Naive thymus-derived CD4-positive, alpha-beta T cell (primary cell): ENCODE measurements at regions not wholly inside any gene's neighbourhood (a gene's known extent, or its start where the extent isn't known, plus 50 kb on each side); places are given as distances from the start of the nearest gene placed in this dataset.

ENCODE experiments used
- ATAC-seq: fragments of 150-1000 bp; cut with Tn5 transposase; 2 replicates; pipeline ENCODE4 v1.10.0; 2021; ENCODE audit warnings: mild to moderate bottlenecking, moderate library complexity
- CTCF ChIA-PET: fragments of 350-600 bp; sonication (Branson Sonifier 250); formaldehyde crosslinking; loops from one replicate; lab custom pipeline; 2021; ENCODE audit warnings: antibody characterized with exemption; lab: Charles Lee
- POLR2A ChIA-PET: fragments of 350-600 bp; sonication (Branson Sonifier 250); formaldehyde crosslinking; loops from one replicate; lab custom pipeline; 2021; ENCODE audit warnings: antibody characterized with exemption, inconsistent platforms; lab: Charles Lee
- DNase-seq, 9 donors: peaks; one replicate each; pipeline versions ENCODE4 v3.0.0 to v3.0.0-alpha.2; 2020 to 2022; ENCODE audit warnings: mixed read lengths in 1 of 9
- H3K27ac ChIP-seq: one replicate; pipeline ENCODE4 v1.7.0; 2013; ENCODE audit warnings: mild to moderate bottlenecking, low read depth, low read length, moderate library complexity
- H3K27me3 ChIP-seq, 2 donors: one replicate each; pipeline ENCODE4 v1.7.0; 2013; ENCODE audit warnings: low read length in 2 of 2, mild to moderate bottlenecking in 2 of 2, moderate library complexity in 2 of 2; ENCODE audit not compliant: control insufficient read depth in 2 of 2, insufficient read depth in 2 of 2
- H3K36me3 ChIP-seq, 3 experiments: 1 replicate in 2 of 3; 2 replicates in 1 of 3; pipeline ENCODE4 v1.7.0; 2013; ENCODE audit warnings: low read length in 3 of 3, mild to moderate bottlenecking in 3 of 3, moderate library complexity in 1 of 3; ENCODE audit not compliant: insufficient read depth in 3 of 3, control insufficient read depth in 2 of 3
- H3K4me1 ChIP-seq, 2 donors: one replicate each; pipeline ENCODE4 v1.7.0; 2013; ENCODE audit warnings: low read length in 2 of 2, mild to moderate bottlenecking in 2 of 2, moderate library complexity in 1 of 2; ENCODE audit not compliant: control insufficient read depth in 2 of 2, insufficient read depth in 2 of 2
- H3K4me3 ChIP-seq: 2 replicates; pipeline ENCODE4 v1.7.0; 2013; ENCODE audit warnings: mild to moderate bottlenecking, low read length
- H3K9me3 ChIP-seq, 3 experiments: 1 replicate in 2 of 3; 2 replicates in 1 of 3; pipeline ENCODE4 v1.7.0; 2013; ENCODE audit warnings: low read length in 3 of 3; ENCODE audit not compliant: control insufficient read depth in 2 of 3
- H3K27ac Mint-ChIP-seq, 9 donors: one replicate each; pipeline ENCODE4 v1.8.0; 2020 to 2022; ENCODE audit warnings: mixed read lengths in 9 of 9, mild to moderate bottlenecking in 8 of 9, moderate library complexity in 5 of 9, inconsistent platforms in 2 of 9
- H3K27me3 Mint-ChIP-seq, 5 donors: one replicate each; pipeline ENCODE4 v1.8.0; 2021 to 2022; ENCODE audit warnings: mixed read lengths in 5 of 5, mild to moderate bottlenecking in 1 of 5
- H3K36me3 Mint-ChIP-seq, 5 donors: one replicate each; pipeline ENCODE4 v1.8.0; 2020 to 2022; ENCODE audit warnings: mixed read lengths in 5 of 5, mild to moderate bottlenecking in 3 of 5, inconsistent platforms in 1 of 5
- H3K4me1 Mint-ChIP-seq, 7 donors: one replicate each; pipeline ENCODE4 v1.8.0; 2020 to 2022; ENCODE audit warnings: mixed read lengths in 7 of 7, mild to moderate bottlenecking in 3 of 7, inconsistent platforms in 1 of 7
- H3K4me3 Mint-ChIP-seq, 10 donors: one replicate each; pipeline ENCODE4 v1.8.0; 2020 to 2022; ENCODE audit warnings: mild to moderate bottlenecking in 10 of 10, mixed read lengths in 10 of 10, moderate library complexity in 6 of 10, inconsistent platforms in 2 of 10
- H3K9me3 Mint-ChIP-seq, 11 donors: one replicate each; pipeline ENCODE4 v1.8.0; 2020 to 2022; ENCODE audit warnings: mixed read lengths in 11 of 11, mild to moderate bottlenecking in 4 of 11, inconsistent platforms in 1 of 11, moderate library complexity in 1 of 11
- intact Hi-C, 2 donors: fragments of 100-400 bp; cut with micrococcal nuclease; formaldehyde crosslinking; loops; one replicate each; pipeline ENCODE4 v1.15.1; 2023

DNA sequence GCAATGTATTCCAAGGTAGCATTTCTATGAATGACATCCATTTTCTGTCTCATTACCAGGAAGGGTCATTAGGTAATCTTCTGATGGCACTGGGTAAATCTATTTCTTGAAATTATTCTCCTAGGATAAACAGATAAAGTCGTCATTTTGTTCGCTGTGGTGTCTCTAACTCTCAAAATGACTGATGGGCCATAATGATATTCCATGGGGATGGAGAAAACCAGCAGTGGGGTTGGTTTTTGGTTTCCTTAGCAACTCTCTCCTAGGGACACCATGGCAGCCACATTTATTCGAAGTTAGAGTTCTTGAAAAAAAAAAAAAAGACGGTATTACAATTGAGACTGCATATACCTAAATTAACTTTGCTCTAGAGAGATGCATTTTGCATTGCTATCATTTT lies 231.3 kb upstream of the SLCO3A1 start:
- peaks cover 8 to 28% (median 16%) of the 10 kb centered on the region in 5 donors for H3K27me3 Mint-ChIP-seq
- peaks cover 0 to 11% (median 4%) of the 10 kb centered on the region in 11 donors for H3K9me3 Mint-ChIP-seq
- no peaks in the 10 kb centered on the region for H3K27me3 ChIP-seq
- no peaks in the 10 kb centered on the region for H3K9me3 ChIP-seq
- CTCF ChIA-PET, result no interaction called here
- no peaks in the 10 kb centered on the region for H3K4me1 ChIP-seq
- H3K36me3 ChIP-seq, result no peaks in the 10 kb centered on the region
- H3K36me3 Mint-ChIP-seq, result peaks cover 0 to 7% (median 0%) of the 10 kb centered on the region in 5 donors
- POLR2A ChIA-PET, result no interaction called here
- intact Hi-C loops, result no loop called here
- ATAC-seq (no peak), DNase-seq (no peak)
- H3K27ac ChIP-seq, result no peak overlapping the region
- H3K4me3 Mint-ChIP-seq, result no peak overlapping the region
- H3K27ac Mint-ChIP-seq, result no peak overlapping the region
- no peaks in the 10 kb centered on the region for H3K4me1 Mint-ChIP-seq
- no peak overlapping the region for H3K4me3 ChIP-seq

DNA sequence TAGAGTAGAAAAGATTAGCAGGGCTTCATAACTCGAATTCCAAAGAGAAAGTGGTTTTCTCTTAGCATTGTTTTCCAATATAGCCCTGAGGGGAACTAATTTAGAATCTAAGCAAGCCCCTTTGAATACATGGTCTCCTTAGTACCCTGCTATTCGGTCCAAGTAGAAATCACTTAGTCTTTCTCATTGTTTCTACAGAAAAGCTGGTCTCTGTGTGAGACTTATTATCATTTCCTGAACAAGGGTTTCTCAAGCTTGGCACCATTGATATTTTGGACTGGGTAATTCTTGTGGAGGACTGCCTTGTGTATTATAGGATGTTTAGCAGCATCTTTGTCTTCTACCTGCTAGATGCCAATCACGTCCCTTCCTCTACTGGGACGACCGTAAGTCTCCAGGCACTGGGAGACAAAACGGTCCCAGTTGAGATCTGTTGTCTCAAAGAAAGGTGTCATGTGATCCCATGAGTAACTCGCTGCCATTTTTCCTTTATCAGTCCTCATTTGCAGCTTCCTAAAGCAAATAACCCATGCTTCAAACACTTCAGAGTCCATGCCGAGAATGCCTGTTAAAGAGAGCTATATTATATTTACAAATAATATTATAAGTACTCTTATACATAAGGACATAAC lies 230.7 kb upstream of the SLCO3A1 start:
- Mint-ChIP-seq H3K9me3 (peaks cover 0 to 11% (median 4%) of the 10 kb centered on the region in 11 donors), H3K4me1 (no peaks in the 10 kb centered on the region), H3K27ac (no peak overlapping the region), H3K27me3 (peaks cover 8 to 28% (median 16%) of the 10 kb centered on the region in 5 donors), H3K4me3 (no peak overlapping the region), H3K36me3 (peaks cover 0 to 7% (median 0%) of the 10 kb centered on the region in 5 donors)
- no peak overlapping the region for H3K27ac ChIP-seq
- no peak overlapping the region for H3K4me3 ChIP-seq
- intact Hi-C loops, result no loop called here
- DNase-seq, result no peak
- H3K4me1 ChIP-seq, result no peaks in the 10 kb centered on the region
- POLR2A ChIA-PET, result no interaction called here
- no peak for ATAC-seq
- CTCF ChIA-PET, result no interaction called here
- no peaks in the 10 kb centered on the region for H3K36me3 ChIP-seq
- no peaks in the 10 kb centered on the region for H3K9me3 ChIP-seq
- no peaks in the 10 kb centered on the region for H3K27me3 ChIP-seq

DNA sequence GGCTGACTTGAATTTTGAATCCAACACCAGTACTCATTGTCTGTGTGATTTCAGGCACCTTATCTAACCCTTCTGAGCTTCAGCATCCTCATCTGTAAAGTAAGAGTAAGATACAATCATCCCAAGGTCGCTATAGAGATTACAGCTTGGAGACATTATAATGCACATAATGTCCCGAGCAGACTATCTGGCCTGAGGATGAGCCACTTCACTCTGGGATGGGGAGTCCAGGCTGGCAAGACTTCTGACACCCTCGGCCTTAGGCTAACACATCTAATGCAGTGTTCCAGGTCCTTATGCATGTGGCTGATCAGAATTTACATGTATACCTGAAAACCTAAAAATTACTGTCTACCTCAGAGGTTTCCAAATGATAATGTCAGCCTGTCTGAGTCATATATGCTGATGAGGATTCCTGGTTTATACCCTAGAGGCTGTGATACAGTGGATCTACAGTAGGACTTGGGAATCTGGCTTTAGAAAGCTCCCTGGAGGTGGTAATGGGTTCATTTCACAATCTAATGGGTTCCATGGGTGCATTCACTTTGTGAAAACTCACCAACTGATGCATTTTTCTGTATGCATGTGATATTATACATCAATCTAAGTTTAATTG lies 229.0 kb upstream of the SLCO3A1 start:
- Histone ChIP-seq H3K9me3 (no peaks in the 10 kb centered on the region), H3K27ac (no peak overlapping the region), H3K27me3 (no peaks in the 10 kb centered on the region), H3K4me1 (no peaks in the 10 kb centered on the region), H3K36me3 (no peaks in the 10 kb centered on the region), H3K4me3 (no peak overlapping the region)
- H3K4me1 Mint-ChIP-seq, result no peaks in the 10 kb centered on the region
- DNase-seq (no peak), ATAC-seq (no peak)
- peaks cover 8 to 19% (median 9%) of the 10 kb centered on the region in 5 donors for H3K27me3 Mint-ChIP-seq
- H3K36me3 Mint-ChIP-seq, result no peaks in the 10 kb centered on the region
- H3K27ac Mint-ChIP-seq, result no peak overlapping the region
- intact Hi-C loops, result no loop called here
- ChIA-PET POLR2A (no interaction called here), CTCF (no interaction called here)
- H3K4me3 Mint-ChIP-seq, result no peak overlapping the region
- H3K9me3 Mint-ChIP-seq, result peaks cover 0 to 2% (median 0%) of the 10 kb centered on the region in 11 donors

DNA sequence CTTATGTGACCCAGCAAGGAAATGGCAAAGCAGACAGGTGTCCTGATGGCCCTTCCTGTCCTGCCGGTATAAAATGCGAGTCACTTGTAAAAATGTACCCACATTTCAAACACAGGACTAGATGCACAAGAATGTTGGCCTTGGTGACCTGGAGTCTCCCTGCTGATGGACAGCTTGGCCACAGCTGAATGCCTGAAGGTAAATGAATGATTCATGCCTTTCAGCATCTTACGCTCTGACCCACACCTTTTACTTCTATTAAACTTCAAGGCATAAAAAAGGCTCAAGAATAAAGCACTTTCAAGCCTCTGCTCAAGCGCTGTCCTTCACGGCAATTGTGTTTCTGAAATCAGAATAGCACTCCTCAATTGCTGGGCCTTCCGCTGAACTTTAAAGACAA lies 228.0 kb upstream of the SLCO3A1 start:
- H3K4me3 Mint-ChIP-seq, result no peak overlapping the region
- peaks cover 8 to 16% (median 9%) of the 10 kb centered on the region in 5 donors for H3K27me3 Mint-ChIP-seq
- DNase-seq (no peak), ATAC-seq (no peak)
- CTCF ChIA-PET, result no interaction called here
- no peaks in the 10 kb centered on the region for H3K4me1 Mint-ChIP-seq
- H3K27ac ChIP-seq, result no peak overlapping the region
- H3K4me3 ChIP-seq, result no peak overlapping the region
- POLR2A ChIA-PET, result no interaction called here
- no peaks in the 10 kb centered on the region for H3K36me3 Mint-ChIP-seq
- intact Hi-C loops, result no loop called here
- H3K36me3 ChIP-seq, result no peaks in the 10 kb centered on the region
- no peak overlapping the region for H3K27ac Mint-ChIP-seq
- peaks cover 0 to 2% (median 0%) of the 10 kb centered on the region in 11 donors for H3K9me3 Mint-ChIP-seq
- no peaks in the 10 kb centered on the region for H3K9me3 ChIP-seq
- no peaks in the 10 kb centered on the region for H3K4me1 ChIP-seq
- no peaks in the 10 kb centered on the region for H3K27me3 ChIP-seq

DNA sequence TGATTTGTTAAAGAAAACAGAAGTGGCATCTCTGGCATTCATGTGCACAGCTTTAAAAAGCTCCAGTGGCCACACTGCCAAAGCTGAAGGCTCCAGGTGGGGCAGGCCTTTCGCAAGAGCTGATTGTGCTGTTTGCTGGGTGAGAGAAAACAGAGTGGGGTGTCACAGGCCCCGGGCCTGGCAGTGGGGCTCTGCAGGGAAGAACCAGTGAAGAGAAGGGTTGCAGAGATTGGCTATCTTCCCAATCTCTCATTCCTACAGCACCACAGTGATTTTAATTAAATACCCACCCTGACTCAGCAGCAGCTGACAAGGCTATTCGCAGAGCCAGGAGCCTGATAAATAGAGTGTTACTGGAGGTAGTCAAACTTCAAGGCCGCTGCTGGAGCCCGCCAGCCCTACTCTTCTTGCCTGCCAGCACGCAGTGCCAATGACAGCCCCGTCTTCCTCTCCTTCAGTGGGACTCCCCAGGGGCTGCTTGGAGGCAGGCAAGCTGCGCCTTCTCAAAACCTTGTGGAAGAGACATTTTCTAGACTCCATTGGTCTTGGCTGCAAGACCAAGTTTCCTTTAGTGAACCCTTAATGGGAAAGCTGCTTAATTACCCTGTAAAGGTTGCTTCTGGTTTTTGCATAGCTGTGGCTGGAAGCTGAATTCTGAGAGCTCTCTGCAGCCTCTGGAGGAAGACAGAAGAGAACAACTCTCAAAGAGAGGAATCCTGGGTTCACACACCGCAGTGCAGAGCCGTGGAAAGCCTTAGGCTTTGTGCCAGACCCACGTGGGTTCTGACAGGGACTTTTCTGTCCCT lies 225.8 kb upstream of the SLCO3A1 start:
- H3K4me1 Mint-ChIP-seq, result no peaks in the 10 kb centered on the region
- H3K27me3 Mint-ChIP-seq, result peaks cover 0 to 6% (median 0%) of the 10 kb centered on the region in 5 donors
- DNase-seq (no peak), ATAC-seq (no peak)
- Histone ChIP-seq H3K27ac (no peak overlapping the region), H3K4me1 (no peaks in the 10 kb centered on the region), H3K9me3 (no peaks in the 10 kb centered on the region), H3K36me3 (no peaks in the 10 kb centered on the region), H3K27me3 (no peaks in the 10 kb centered on the region), H3K4me3 (no peak overlapping the region)
- ChIA-PET POLR2A (no interaction called here), CTCF (no interaction called here)
- H3K4me3 Mint-ChIP-seq, result no peak overlapping the region
- H3K36me3 Mint-ChIP-seq, result no peaks in the 10 kb centered on the region
- intact Hi-C loops, result no loop called here
- peaks cover 0 to 2% (median 0%) of the 10 kb centered on the region in 11 donors for H3K9me3 Mint-ChIP-seq
- H3K27ac Mint-ChIP-seq, result no peak overlapping the region

DNA sequence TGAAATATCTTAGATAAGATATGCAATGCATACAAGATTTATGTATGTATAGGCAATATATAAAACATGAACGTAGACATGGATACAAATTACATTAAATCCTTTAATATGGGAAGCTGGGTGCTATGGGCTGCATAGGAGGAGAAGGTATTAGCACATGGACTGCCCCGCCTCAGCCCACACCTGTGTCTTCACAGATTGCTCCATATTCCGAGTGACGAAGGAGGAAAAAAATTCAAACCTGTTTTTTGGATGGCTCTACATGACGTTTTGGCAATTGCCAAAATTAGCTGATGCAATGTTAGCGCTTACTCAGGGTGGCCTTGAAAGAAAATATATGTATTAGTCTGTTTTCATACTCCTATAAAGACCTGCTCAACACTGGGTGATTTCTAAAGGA lies 223.4 kb upstream of the SLCO3A1 start:
- Histone ChIP-seq H3K4me1 (no peaks in the 10 kb centered on the region), H3K27ac (no peak overlapping the region), H3K4me3 (no peak overlapping the region), H3K9me3 (no peaks in the 10 kb centered on the region), H3K27me3 (no peaks in the 10 kb centered on the region), H3K36me3 (no peaks in the 10 kb centered on the region)
- ATAC-seq (no peak), DNase-seq (no peak)
- ChIA-PET CTCF (no interaction called here), POLR2A (no interaction called here)
- Mint-ChIP-seq H3K27ac (no peak overlapping the region), H3K4me3 (no peak overlapping the region), H3K4me1 (no peaks in the 10 kb centered on the region), H3K9me3 (peaks cover 0 to 2% (median 0%) of the 10 kb centered on the region in 11 donors), H3K27me3 (peaks cover 0 to 3% (median 0%) of the 10 kb centered on the region in 5 donors), H3K36me3 (no peaks in the 10 kb centered on the region)
- intact Hi-C loops, result no loop called here
